ENCODE measurements at regions not wholly inside any gene's neighbourhood (a gene's known extent, or its start where the extent isn't known, plus 50 kb on each side); places are given as distances from the start of the nearest gene placed in this dataset.

DNA sequence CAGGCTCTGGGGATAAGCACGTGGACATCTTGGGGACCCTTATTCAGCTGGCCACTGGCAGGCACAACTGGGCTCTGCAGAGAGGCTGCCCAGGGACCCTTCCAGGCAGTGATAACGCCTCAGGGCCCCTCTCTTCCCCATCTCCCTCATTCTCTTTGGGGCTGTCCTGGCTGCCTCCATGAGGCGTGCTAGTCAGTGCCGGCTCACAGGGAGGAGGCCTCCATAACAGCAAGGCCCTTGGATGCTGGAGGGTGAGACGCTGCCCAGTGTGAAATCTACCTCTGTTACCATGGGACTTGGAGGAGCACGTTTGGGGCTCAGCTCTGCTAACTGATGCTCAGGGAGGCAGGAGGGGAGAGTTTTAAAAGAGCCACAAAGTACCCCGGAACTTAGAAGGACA is 221.3 kb downstream of the CTTN start:
- TF ChIP-seq, protein P1, sequence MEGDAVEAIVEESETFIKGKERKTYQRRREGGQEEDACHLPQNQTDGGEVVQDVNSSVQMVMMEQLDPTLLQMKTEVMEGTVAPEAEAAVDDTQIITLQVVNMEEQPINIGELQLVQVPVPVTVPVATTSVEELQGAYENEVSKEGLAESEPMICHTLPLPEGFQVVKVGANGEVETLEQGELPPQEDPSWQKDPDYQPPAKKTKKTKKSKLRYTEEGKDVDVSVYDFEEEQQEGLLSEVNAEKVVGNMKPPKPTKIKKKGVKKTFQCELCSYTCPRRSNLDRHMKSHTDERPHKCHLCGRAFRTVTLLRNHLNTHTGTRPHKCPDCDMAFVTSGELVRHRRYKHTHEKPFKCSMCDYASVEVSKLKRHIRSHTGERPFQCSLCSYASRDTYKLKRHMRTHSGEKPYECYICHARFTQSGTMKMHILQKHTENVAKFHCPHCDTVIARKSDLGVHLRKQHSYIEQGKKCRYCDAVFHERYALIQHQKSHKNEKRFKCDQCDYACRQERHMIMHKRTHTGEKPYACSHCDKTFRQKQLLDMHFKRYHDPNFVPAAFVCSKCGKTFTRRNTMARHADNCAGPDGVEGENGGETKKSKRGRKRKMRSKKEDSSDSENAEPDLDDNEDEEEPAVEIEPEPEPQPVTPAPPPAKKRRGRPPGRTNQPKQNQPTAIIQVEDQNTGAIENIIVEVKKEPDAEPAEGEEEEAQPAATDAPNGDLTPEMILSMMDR (IDR thresholded peaks at IDR 0.05; ENCODE audit: insufficient read depth, low read depth, low read length), result no peak
- TF ChIP-seq EZH2 (IDR thresholded peaks at IDR 0.05; ENCODE audit: insufficient read depth, low read length), result no peak
